ENCODE measurements at regions not wholly inside any gene's neighbourhood (a gene's known extent, or its start where the extent isn't known, plus 50 kb on each side); places are given as distances from the start of the nearest gene placed in this dataset.
"Not testable (repeated sequence)": the region's sequence is repeated elsewhere in the genome, so short reads cannot be mapped to it uniquely, and the experiment has no call there.

DNA sequence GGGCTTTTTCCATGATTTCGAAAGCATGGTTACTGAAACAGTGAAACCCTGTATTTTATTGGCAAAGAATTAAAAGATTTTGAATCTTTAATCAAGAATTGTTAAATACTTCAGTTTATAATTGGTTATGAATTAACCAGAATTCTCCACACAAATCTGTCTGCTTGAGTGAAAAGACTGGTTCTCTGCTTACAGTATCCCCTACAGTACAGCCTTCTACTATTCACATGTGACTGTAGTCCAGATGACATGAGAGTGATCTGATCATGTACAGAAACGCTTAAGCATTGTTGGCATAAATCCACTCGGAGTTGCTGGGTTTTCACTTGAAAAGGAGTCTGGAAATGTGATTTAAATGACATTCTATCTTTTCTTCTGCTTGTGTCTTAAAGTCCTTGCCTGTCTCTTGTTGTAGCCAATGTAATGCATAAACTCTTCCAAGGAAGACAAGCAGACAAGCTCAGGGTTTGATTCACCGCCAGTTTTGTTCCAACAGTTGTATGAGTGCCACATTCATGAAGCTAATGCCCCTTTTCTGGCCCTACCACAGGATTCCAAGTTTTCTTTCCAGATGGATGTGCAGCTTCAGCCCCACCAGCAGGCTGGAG, 222.0 kb upstream of the LRIG3 start:
- no peak for DNase-seq (ENCODE audit: low read depth)

DNA sequence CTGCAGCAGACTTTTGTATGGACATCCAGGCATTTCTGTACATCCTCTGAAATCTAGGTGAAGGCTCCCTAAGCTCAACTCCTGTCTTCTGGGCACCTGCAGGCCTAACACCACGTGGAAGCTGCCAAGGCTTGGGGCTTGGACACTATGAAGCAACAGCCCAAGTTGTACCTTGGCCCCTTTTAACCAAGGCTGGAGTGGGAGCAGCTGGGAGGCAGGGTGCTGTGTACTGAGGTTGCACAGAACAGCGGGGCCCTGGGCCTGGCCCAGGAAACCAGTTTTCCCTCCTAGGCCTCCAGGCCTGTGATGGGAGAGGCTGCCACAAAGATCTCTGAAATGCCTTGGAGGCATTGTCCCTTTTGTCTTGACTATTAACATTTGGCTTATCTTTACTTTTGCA, 214.4 kb upstream of the LRIG3 start:
- no peak for DNase-seq (ENCODE audit: low read depth)

DNA sequence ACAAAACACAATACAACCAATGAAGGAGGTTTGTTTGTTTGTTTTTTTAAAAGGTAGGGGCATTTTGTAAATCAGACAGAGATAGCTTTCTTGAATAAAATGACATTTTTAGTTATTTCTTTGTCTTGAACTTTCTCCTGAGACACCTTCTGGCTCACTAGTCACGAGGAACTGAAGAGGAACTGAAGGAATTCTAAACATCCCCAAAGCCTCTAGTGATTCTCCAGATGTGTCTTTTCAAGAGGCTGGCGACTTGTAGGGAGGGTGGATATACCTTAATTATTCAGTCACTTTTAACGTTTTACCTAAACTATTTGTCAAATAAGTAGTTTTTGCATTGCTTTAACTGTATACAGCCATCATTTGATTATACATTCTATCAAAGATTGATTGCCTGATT, 211.2 kb upstream of the LRIG3 start:
- DNase-seq (ENCODE audit: low read depth) = no peak

DNA sequence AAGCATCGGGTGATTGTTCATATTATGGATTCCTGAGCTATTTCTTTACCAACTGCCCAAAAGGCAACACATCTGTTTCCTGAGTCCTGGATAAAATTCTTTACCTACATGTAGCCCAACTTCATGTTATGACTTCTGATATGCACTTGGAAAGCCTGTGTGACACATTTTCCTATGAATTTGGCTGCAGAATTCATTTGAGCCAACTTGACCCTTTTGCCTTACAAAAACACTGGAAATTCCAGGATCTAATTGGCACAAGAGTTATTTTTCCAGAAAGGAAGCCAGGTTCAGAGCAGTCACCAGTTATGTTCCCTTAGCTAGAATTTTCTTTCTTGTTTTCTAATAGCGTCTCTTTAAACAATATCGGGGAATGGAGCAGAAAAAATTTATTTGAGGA, 202.5 kb upstream of the LRIG3 start:
- DNase-seq (ENCODE audit: low read depth) = peak; percentile 26

- no peak for DNase-seq (ENCODE audit: low read depth)
These were observed 201.1 kb upstream of the LRIG3 start for GRCh38 chr12:59121451-59121850.

DNA sequence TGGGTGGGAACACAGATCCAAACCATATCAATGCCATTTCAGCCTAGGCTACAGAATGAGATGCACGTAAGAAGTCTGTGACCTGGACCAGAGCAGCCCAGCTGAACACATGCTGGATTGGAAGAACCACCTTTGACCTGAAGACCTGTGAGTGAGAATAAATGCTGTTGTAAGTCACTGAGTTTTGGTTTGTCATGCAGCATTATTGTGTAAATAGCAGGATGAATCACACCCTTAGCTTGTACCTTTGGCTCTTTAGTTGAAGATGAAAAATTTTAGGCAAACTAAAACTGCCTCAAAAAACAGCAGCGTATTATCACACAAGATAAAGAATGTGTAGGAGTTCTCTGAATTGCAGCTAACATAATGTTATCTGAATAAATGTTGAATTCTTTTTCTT, 199.4 kb upstream of the LRIG3 start:
- peak; percentile 27 for DNase-seq (ENCODE audit: low read depth)

- no peak for DNase-seq (ENCODE audit: low read depth)
These were observed 198.1 kb upstream of the LRIG3 start for GRCh38 chr12:59118356-59118755.

- no peak for DNase-seq (ENCODE audit: low read depth)
These were observed 195.7 kb upstream of the LRIG3 start for GRCh38 chr12:59115995-59116394.

GRCh38 chr12:59115526-59115925, 195.2 kb upstream of the LRIG3 start:
- DNase-seq (ENCODE audit: low read depth) = peak; percentile 39

- DNase-seq (ENCODE audit: low read depth) = peak; percentile 75
These were observed 193.7 kb upstream of the LRIG3 start for GRCh38 chr12:59113831-59114615.

DNA sequence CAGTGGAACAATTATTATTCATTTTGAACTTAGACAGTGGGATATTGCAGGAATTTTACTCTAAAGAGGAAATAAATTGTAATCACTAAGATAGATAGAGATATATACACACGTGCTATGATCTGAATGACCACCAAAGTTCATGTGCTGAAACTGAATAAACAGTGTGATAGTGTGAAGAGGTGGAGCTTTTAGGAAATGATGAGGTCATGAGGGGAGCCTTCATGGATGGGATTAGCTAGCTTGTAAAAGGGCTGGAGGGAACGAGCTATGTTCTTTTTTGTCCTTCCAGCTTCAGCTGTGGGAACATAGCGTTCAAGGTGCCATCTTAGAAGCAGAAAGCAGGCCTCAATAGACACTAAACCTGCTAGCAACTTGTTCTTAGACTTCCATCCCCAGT, 191.5 kb upstream of the LRIG3 start:
- DNase-seq (ENCODE audit: low read depth) = no peak

DNA sequence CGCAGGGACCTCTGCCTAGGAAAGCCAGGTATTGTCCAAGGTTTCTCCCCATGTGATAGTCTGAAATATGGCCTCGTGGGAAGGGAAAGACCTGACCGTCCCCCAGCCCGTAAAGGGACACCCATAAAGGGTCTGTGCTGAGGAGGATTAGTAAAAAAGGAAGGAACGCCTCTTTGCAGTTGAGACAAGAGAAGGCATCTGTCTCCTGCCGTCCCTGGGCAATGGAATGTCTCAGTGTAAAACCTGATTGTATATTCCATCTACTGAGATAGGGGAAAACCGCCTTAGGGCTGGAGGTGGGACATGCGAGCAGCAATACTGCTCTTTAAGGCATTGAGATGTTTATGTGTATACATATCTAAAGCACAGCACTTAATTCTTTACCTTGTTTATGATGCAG, 188.2 kb upstream of the LRIG3 start:
- not testable (repeated sequence) for DNase-seq (ENCODE audit: low read depth)

GRCh38 chr12:59100585-59100984, 180.3 kb upstream of the LRIG3 start:
- no peak for DNase-seq (ENCODE audit: low read depth)

- no peak for DNase-seq (ENCODE audit: low read depth)
These were observed 177.6 kb upstream of the LRIG3 start for GRCh38 chr12:59097876-59098275.

DNA sequence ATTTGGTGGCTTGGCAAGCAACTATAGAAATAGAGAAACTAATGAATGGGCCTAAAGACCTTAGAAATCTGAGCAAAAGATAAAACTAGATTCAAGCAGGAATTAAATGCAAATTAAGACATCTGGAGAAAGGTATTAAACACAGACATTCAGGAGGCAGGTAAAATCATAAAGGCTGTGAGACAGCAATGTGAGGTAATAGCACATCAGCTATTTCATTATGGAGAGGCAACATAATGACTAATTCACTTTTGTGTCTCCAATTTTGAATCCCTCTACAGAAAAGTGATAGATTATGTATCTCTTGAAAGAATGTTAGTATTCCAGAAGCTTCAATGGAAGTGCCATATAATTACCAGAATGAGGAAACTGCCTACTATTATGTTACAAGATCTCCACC, 175.9 kb upstream of the LRIG3 start:
- DNase-seq (ENCODE audit: low read depth) = no peak

DNA sequence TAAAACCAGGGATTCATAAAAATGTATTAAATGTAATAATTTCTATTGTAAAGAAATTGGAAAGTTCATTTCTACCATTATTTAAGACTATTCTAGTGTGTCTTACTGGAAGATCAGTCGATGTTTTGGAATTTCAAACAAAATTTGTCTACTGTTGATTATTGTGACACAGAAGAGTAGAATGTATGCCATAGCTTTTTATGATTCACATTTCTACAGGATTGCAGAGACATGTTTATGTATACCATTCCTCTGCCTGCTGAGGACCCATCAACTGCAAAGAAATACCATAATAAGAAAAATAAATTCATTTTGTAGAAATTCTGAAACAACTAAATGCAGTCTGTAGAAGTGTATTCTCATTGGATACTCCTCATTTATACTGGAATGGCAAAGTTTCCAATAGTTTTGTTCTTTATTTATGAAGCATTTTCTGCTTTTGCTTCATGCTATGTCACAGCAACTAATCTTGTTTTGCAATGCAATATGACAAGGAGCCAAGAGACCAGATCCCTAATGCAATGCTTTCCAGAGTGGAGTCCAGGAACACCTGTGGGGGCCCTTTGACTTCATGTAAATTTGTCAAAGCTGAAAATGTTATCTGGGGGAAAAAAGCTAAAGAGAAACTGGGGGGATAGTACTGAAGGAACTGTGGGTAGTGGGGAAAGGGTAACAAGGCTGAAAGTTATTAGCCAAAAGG, 172.9 kb upstream of the LRIG3 start:
- DNase-seq (ENCODE audit: low read depth) = peak; percentile 41

DNA sequence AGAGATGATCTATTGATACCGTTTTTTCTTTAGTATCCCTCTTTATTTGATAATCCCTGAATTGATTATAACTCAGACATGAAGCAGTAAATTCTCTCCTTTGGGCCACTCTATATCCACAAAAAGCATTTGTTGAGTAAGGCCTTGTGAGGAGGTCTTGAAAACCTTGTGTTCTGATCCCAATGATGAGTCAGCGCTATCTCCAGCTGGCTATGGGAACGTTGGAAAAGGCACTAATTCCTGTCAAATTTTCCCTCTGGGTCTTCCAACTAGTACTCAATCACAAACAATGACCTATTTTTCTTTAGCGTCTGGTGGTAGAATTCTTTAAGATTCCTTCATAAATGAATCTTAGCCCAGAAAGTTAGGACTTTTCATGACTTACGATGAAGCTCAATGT, 168.4 kb upstream of the LRIG3 start:
- no peak for DNase-seq (ENCODE audit: low read depth)

DNA sequence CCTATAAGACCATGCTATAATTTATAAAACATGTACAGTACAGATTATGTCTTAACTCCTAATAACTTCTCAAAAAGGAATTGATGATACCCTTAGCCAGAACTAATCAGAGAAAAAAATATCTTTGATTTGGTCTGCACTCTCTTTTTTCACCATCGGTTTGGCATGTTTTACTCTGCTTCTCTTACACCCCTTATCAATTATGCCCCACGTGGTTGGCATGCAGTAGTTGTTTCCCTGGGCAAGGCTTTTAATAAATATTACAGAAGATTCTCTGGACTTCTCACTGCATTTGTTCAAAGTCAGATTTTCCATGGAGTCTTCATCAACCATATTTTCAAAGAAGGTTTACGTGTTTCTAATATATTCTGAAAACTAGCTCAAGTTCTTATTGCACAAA, 167.4 kb upstream of the LRIG3 start:
- DNase-seq (ENCODE audit: low read depth) = no peak

GRCh38 chr12:59087077-59087673, 166.9 kb upstream of the LRIG3 start:
- no peak for DNase-seq (ENCODE audit: low read depth)

DNA sequence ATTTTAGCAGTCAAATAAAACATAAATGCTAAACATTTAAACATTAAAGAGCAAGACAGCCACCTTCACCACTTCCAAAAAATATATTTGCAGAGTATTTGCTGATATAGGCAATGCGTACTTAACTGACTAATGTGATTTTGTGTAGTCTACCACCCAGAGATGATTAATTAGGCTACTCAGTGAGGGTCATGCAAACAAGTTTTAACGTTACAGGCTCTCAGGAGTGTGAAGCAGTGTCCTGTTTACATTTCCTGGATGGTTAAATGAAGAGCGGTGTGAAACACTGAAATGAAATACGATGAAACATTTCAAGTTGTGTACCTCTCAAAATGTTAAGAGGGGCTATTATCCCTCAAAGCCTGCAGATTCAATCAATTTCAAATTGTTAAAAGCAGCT, 165.8 kb upstream of the LRIG3 start:
- no peak for DNase-seq (ENCODE audit: low read depth)

GRCh38 chr12:59085690-59086089, 165.4 kb upstream of the LRIG3 start:
- no peak for DNase-seq (ENCODE audit: low read depth)

GRCh38 chr12:59084511-59085375, 164.4 kb upstream of the LRIG3 start:
- peak; percentile 78 for DNase-seq (ENCODE audit: low read depth)

Measured in fibroblast of gingiva (primary cell).